B cell (primary cell): ENCODE measurements at regions not wholly inside any gene's neighbourhood (a gene's known extent, or its start where the extent isn't known, plus 50 kb on each side); places are given as distances from the start of the nearest gene placed in this dataset.

ENCODE experiments used
- ATAC-seq: fragments of 200-7000 bp; cut with Tn5 transposase; one replicate; pipeline ENCODE4 v1.10.0; 2021; ENCODE audit warnings: low read depth, mild to moderate bottlenecking, moderate number of reproducible peaks, moderate library complexity
- CTCF ChIA-PET: fragments of 350-600 bp; sonication (Branson Sonifier 250); formaldehyde crosslinking; loops from one replicate; lab custom pipeline; 2021; ENCODE audit warnings: antibody characterized with exemption, inconsistent platforms; lab: Charles Lee
- POLR2A ChIA-PET: fragments of 350-600 bp; sonication (Branson Sonifier 250); formaldehyde crosslinking; loops from one replicate; lab custom pipeline; 2021; ENCODE audit warnings: antibody characterized with exemption; lab: Charles Lee
- DNase-seq: peaks from one replicate; pipeline ENCODE4 v3.0.0; 2013
- H2AFZ ChIP-seq: 2 replicates; pipeline ENCODE4 v1.6.1; 2012; ENCODE audit warnings: mild to moderate bottlenecking, low read depth, low read length; ENCODE audit not compliant: insufficient read depth, poor library complexity, severe bottlenecking
- H3K27ac ChIP-seq, 2 donors: 1 replicate in 1 of 2; 2 replicates in 1 of 2; pipeline ENCODE4 v1.5.1; 2012 to 2013; ENCODE audit warnings: low read length in 2 of 2, mild to moderate bottlenecking in 2 of 2, moderate library complexity in 1 of 2
- H3K27me3 ChIP-seq, 4 experiments: fragments of 200-600 bp in 1 of 4; sonication (generic) in 1 of 4; replicated peaks in 1 of 4; 1 replicate in 2 of 4; 2 replicates in 2 of 4; pipeline versions ENCODE4 v1.6.1 to v1.7.0; 2013 to 2016; ENCODE audit warnings: low read length in 3 of 4, mild to moderate bottlenecking in 2 of 4, mixed read lengths in 1 of 4, moderate library complexity in 1 of 4; ENCODE audit not compliant: insufficient read depth in 4 of 4, control insufficient read depth in 3 of 4; ENCODE audit errors: control extremely low read depth in 1 of 4
- H3K36me3 ChIP-seq, 2 experiments: replicated peaks in 1 of 2; 1 replicate in 1 of 2; 2 replicates in 1 of 2; pipeline versions ENCODE4 v1.6.1 to v1.7.1; 2013; ENCODE audit warnings: low read length in 1 of 2; ENCODE audit not compliant: insufficient read depth in 2 of 2, control insufficient read depth in 1 of 2; ENCODE audit errors: control extremely low read depth in 1 of 2, extremely low read depth in 1 of 2
- H3K4me1 ChIP-seq, 2 donors: fragments of 200-600 bp in 1 of 2; sonication (generic) in 1 of 2; 1 replicate in 1 of 2; 2 replicates in 1 of 2; pipeline versions ENCODE4 v1.5.1 to v1.6.1; 2013 to 2017; ENCODE audit warnings: low read length in 2 of 2; ENCODE audit not compliant: control insufficient read depth in 2 of 2, insufficient read depth in 2 of 2
- H3K4me2 ChIP-seq: replicated peaks from 2 replicates; pipeline ENCODE3; 2012; ENCODE audit warnings: mild to moderate bottlenecking, low read depth, low read length; ENCODE audit not compliant: poor library complexity, severe bottlenecking
- H3K4me3 ChIP-seq, 5 experiments: fragments of 200-600 bp in 1 of 5; sonication (generic) in 1 of 5; 1 replicate in 3 of 5; 2 replicates in 2 of 5; pipeline versions ENCODE4 v1.5.1 to v1.7.0; 2011 to 2016; ENCODE audit warnings: low read length in 4 of 5, mild to moderate bottlenecking in 4 of 5, low read depth in 2 of 5, control low read depth in 1 of 5, moderate library complexity in 1 of 5; ENCODE audit not compliant: insufficient read depth in 1 of 5; ENCODE audit errors: control extremely low read depth in 1 of 5, extremely low read depth in 1 of 5
- H3K79me2 ChIP-seq: fragments of 200-600 bp; sonication (generic); one replicate; pipeline ENCODE4 v1.6.0; 2016; ENCODE audit warnings: low read length; ENCODE audit not compliant: control insufficient read depth, insufficient read depth
- H3K9ac ChIP-seq: fragments of 200-600 bp; sonication (generic); 2 replicates; pipeline ENCODE4 v1.6.1; 2017; ENCODE audit warnings: mild to moderate bottlenecking, low read length, moderate library complexity
- H3K9me3 ChIP-seq, 3 donors: one replicate each; pipeline versions ENCODE4 v1.6.1 to v1.7.1; 2013; ENCODE audit warnings: low read length in 2 of 3; ENCODE audit not compliant: control insufficient read depth in 2 of 3, insufficient read depth in 1 of 3; ENCODE audit errors: control extremely low read depth in 1 of 3
- H4K20me1 ChIP-seq: 2 replicates; pipeline ENCODE4 v1.6.0; 2012; ENCODE audit warnings: mild to moderate bottlenecking, low read length; ENCODE audit not compliant: insufficient read depth, control insufficient read depth, poor library complexity, severe bottlenecking
- H3K27ac Mint-ChIP-seq: one replicate; pipeline ENCODE4 v1.8.0; 2021; ENCODE audit warnings: mixed read lengths
- H3K27me3 Mint-ChIP-seq: one replicate; pipeline ENCODE4 v1.8.0; 2021; ENCODE audit warnings: mixed read lengths
- H3K4me1 Mint-ChIP-seq: one replicate; pipeline ENCODE4 v1.8.0; 2021; ENCODE audit warnings: mixed read lengths
- H3K4me3 Mint-ChIP-seq: one replicate; pipeline ENCODE4 v1.8.0; 2021; ENCODE audit warnings: mixed read lengths
- H3K9me3 Mint-ChIP-seq: one replicate; pipeline ENCODE4 v1.8.0; 2022; ENCODE audit warnings: mixed read lengths; ENCODE audit not compliant: insufficient read depth
- CTCF ChIP-seq: fragments of 200-600 bp; IDR thresholded peaks from one replicate; pipeline ENCODE4 v1.8.0; 2022; ENCODE audit warnings: antibody characterized with exemption, mild to moderate bottlenecking
- EZH2 ChIP-seq: IDR thresholded peaks from 2 replicates; pipeline ENCODE4 v1.6.1; 2012; ENCODE audit warnings: borderline replicate concordance, low read depth, mild to moderate bottlenecking, moderate library complexity, low read length; ENCODE audit not compliant: insufficient read depth, poor library complexity, severe bottlenecking
- WGBS: methylation state at CpG from one replicate; pipeline ENCODE4 v1.1.5; 2013; ENCODE audit warnings: missing lambda C conversion rate; ENCODE audit not compliant: insufficient coverage; 5-methylcytosine and 5-hydroxymethylcytosine counted together
- intact Hi-C: fragments of 100-400 bp; cut with micrococcal nuclease; formaldehyde crosslinking; loops from one replicate; pipeline ENCODE4 v1.10.0; 2022

- no peaks in the 10 kb centered on the region for H3K27me3 ChIP-seq
- no peak overlapping the region for H3K9ac ChIP-seq
These were observed 762.3 kb downstream of the DCDC2C start for GRCh38 chr2:4465671-4466070.

GRCh38 chr2:4475618-4476017 is 772.2 kb downstream of the DCDC2C start:
- H3K4me3 ChIP-seq = no peak overlapping the region
- ATAC-seq = no peak
- ChIA-PET POLR2A (no interaction called here), CTCF (no interaction called here)
- H3K4me2 ChIP-seq = no peak overlapping the region
- peaks cover 0 to 7% (median 0%) of the 10 kb centered on the region in 3 donors for H3K9me3 ChIP-seq
- Mint-ChIP-seq H3K27me3 (no peaks in the 10 kb centered on the region), H3K9me3 (no peaks in the 10 kb centered on the region), H3K27ac (no peak overlapping the region), H3K4me3 (no peak overlapping the region), H3K4me1 (no peaks in the 10 kb centered on the region)
- H3K27ac ChIP-seq = no peak overlapping the region
- H2AFZ ChIP-seq = no peak overlapping the region
- no peak overlapping the region for H3K9ac ChIP-seq
- no peaks in the 10 kb centered on the region for H3K36me3 ChIP-seq
- TF ChIP-seq CTCF (no peak), EZH2 (no peak)
- H3K27me3 ChIP-seq = no peaks in the 10 kb centered on the region
- no peaks in the 10 kb centered on the region for H3K4me1 ChIP-seq
- intact Hi-C loops = no loop called here
- no peaks in the 10 kb centered on the region for H4K20me1 ChIP-seq
- H3K79me2 ChIP-seq = no peaks in the 10 kb centered on the region
- DNase-seq = no peak

More at GRCh38 chr2:4465671-4466070, 762.3 kb downstream of the DCDC2C start:
- no peak overlapping the region for H3K27ac ChIP-seq
- no peak overlapping the region for H3K27ac Mint-ChIP-seq
- H3K4me1 ChIP-seq = no peaks in the 10 kb centered on the region
- H3K4me2 ChIP-seq = no peak overlapping the region
- no peak for DNase-seq
- CTCF ChIA-PET = no interaction called here
- no peak overlapping the region for H3K4me3 ChIP-seq
- no peaks in the 10 kb centered on the region for H3K79me2 ChIP-seq
- H3K9me3 Mint-ChIP-seq = no peaks in the 10 kb centered on the region
- H3K9me3 ChIP-seq = peaks cover 0 to 3% (median 0%) of the 10 kb centered on the region in 3 donors
- H3K4me3 Mint-ChIP-seq = no peak overlapping the region
- WGBS = 86% methylated on average over 2 of the region's 3 CpGs
- H2AFZ ChIP-seq = no peak overlapping the region
- no peak for TF ChIP-seq CTCF
- no peak for TF ChIP-seq EZH2
- no peaks in the 10 kb centered on the region for H3K4me1 Mint-ChIP-seq
- H3K36me3 ChIP-seq = no peaks in the 10 kb centered on the region
- ATAC-seq = no peak
- POLR2A ChIA-PET = no interaction called here
- intact Hi-C loops = no loop called here
- no peaks in the 10 kb centered on the region for H4K20me1 ChIP-seq
- H3K27me3 Mint-ChIP-seq = no peaks in the 10 kb centered on the region
